ENCODE measurements at regions not wholly inside any gene's neighbourhood (a gene's known extent, or its start where the extent isn't known, plus 50 kb on each side); places are given as distances from the start of the nearest gene placed in this dataset.

DNA sequence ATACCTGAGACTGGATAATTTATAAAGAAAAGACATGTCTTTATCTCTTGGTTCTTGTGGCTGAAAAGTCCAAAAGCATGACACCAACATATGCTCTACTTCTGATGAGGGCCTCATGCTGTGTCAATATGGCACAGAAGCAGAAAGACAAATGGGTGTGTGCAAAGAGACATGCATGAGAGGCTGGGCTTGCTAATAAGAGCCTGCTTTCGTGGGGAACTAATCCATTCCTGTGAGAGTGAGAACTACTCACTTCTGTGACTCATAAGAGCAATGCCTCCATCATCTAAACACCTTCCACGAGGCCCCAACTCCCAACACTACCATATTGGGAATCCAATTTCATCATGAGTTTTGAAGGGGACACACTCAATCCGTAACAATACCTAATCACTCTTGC is 340.0 kb upstream of the DUSP10 start:
- Mint-ChIP-seq H3K9me3 (peaks cover 29% of the 10 kb centered on the region), H3K27ac (no peak overlapping the region), H3K27me3 (ENCODE audit: low read depth) (no peaks in the 10 kb centered on the region), H3K36me3 (peaks cover 8% of the 10 kb centered on the region), H3K4me3 (no peak overlapping the region), H3K4me1 (peaks cover 15% of the 10 kb centered on the region)
- DNase-seq (ENCODE audit: low spot score): no peak
- no peak for TF ChIP-seq SP1 (CRISPR knock-in tag; conservative IDR thresholded peaks at IDR 0.05)
- TF ChIP-seq ESRRA (CRISPR knock-in tag; IDR thresholded peaks at IDR 0.05; ENCODE audit: borderline replicate concordance): no peak
- no peak for TF ChIP-seq USF2 (CRISPR knock-in tag; IDR thresholded peaks at IDR 0.05)
- no peak for TF ChIP-seq TEAD4 (CRISPR knock-in tag; IDR thresholded peaks at IDR 0.05)
- no peak for TF ChIP-seq ZNF423 (CRISPR knock-in tag; IDR thresholded peaks at IDR 0.05)
- TF ChIP-seq PRRX2 (CRISPR knock-in tag; IDR thresholded peaks at IDR 0.05): no peak
- TF ChIP-seq E2F4 (CRISPR knock-in tag; IDR thresholded peaks at IDR 0.05; ENCODE audit: borderline replicate concordance, low read depth): no peak
- no peak for TF ChIP-seq TEAD1 (CRISPR knock-in tag; IDR thresholded peaks at IDR 0.05)
- no peak for TF ChIP-seq TP53 (CRISPR knock-in tag; IDR thresholded peaks at IDR 0.05)
- TF ChIP-seq, protein P1, sequence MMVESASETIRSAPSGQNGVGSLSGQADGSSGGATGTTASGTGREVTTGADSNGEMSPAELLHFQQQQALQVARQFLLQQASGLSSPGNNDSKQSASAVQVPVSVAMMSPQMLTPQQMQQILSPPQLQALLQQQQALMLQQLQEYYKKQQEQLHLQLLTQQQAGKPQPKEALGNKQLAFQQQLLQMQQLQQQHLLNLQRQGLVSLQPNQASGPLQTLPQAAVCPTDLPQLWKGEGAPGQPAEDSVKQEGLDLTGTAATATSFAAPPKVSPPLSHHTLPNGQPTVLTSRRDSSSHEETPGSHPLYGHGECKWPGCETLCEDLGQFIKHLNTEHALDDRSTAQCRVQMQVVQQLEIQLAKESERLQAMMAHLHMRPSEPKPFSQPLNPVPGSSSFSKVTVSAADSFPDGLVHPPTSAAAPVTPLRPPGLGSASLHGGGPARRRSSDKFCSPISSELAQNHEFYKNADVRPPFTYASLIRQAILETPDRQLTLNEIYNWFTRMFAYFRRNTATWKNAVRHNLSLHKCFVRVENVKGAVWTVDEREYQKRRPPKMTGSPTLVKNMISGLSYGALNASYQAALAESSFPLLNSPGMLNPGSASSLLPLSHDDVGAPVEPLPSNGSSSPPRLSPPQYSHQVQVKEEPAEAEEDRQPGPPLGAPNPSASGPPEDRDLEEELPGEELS (CRISPR knock-in tag; IDR thresholded peaks at IDR 0.05): no peak
- POLR2A ChIA-PET: no interaction called here
- CTCF ChIA-PET: interaction anchor here (1.0 kb wide), 1 partner anchor 14 kb away, joined by 3 read pairs; no protein-coding TSS in a partner anchor
- ATAC-seq: no peak

DNA sequence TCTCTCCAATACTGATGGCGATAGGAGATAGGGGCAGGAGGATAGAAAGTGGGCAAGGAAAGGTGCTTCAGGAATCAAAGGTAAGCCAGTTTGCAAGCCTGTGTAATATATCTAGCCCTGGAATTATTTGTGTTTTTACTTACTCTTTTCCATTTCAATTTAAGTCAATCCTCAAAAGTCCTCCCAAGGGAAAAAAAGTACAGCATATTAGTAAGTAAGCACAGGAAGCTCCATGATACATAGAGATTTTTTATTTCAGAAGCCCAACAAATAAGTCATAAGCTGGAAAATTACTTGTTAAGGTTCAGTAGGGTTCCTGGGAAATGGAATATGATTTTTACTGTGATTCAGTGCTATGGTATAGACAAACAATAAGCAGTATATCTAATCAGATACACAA is 337.7 kb upstream of the DUSP10 start:
- DNase-seq (ENCODE audit: low spot score): no peak
- ATAC-seq: no peak
- TF ChIP-seq GRHL2 (CRISPR knock-in tag; IDR thresholded peaks at IDR 0.05; ENCODE audit: insufficient replicate concordance, severe bottlenecking) (no peak), FOXP1 (CRISPR knock-in tag; IDR thresholded peaks at IDR 0.05; ENCODE audit: borderline replicate concordance) (no peak), MYBL2 (CRISPR knock-in tag; IDR thresholded peaks at IDR 0.05) (no peak), OVOL2 (CRISPR knock-in tag; IDR thresholded peaks at IDR 0.05; ENCODE audit: borderline replicate concordance) (no peak), ATF2 (CRISPR knock-in tag; IDR thresholded peaks at IDR 0.05; ENCODE audit: borderline replicate concordance, low read depth) (no peak)
- H3K4me1 Mint-ChIP-seq: peaks cover 19% of the 10 kb centered on the region
- ChIA-PET CTCF (interaction anchor here (1.2 kb wide), 1 partner anchor 16 kb away, joined by 3 read pairs; no protein-coding TSS in a partner anchor), POLR2A (no interaction called here)
- no peak overlapping the region for H3K4me3 Mint-ChIP-seq
- no peaks in the 10 kb centered on the region for H3K27me3 Mint-ChIP-seq (ENCODE audit: low read depth)
- no peaks in the 10 kb centered on the region for H3K36me3 Mint-ChIP-seq
- no peak overlapping the region for H3K27ac Mint-ChIP-seq
- H3K9me3 Mint-ChIP-seq: peaks cover 23% of the 10 kb centered on the region

DNA sequence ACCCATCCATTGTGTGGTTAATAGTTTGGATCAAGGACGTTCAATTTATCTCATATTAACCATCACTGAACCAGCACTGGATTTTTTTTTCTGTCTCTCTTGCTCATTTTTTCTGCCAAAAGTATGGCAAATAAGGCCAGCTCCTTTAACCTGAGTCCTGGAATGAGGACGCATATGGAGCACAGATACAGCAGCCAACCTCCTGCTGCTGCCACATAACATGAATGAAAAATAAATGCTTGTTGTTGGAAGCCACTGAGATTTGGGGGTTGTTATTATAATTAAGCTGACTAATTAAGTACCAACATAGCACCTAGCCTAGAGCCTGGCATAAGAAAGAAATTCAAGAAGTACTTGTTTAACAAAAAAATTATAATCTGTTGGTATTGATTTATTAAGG is 335.3 kb upstream of the DUSP10 start:
- Mint-ChIP-seq H3K36me3 (no peaks in the 10 kb centered on the region), H3K9me3 (peaks cover 10% of the 10 kb centered on the region), H3K4me1 (peaks cover 27% of the 10 kb centered on the region), H3K4me3 (no peak overlapping the region), H3K27ac (no peak overlapping the region), H3K27me3 (ENCODE audit: low read depth) (no peaks in the 10 kb centered on the region)
- DNase-seq (ENCODE audit: low spot score) (no peak), ATAC-seq (no peak)
- POLR2A ChIA-PET: no interaction called here
- CTCF ChIA-PET: interaction anchor here (1.0 kb wide), 1 partner anchor 19 kb away, joined by 8 read pairs; no protein-coding TSS in a partner anchor
- TF ChIP-seq, protein P2, sequence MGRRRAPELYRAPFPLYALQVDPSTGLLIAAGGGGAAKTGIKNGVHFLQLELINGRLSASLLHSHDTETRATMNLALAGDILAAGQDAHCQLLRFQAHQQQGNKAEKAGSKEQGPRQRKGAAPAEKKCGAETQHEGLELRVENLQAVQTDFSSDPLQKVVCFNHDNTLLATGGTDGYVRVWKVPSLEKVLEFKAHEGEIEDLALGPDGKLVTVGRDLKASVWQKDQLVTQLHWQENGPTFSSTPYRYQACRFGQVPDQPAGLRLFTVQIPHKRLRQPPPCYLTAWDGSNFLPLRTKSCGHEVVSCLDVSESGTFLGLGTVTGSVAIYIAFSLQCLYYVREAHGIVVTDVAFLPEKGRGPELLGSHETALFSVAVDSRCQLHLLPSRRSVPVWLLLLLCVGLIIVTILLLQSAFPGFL (CRISPR knock-in tag; IDR thresholded peaks at IDR 0.05; ENCODE audit: borderline replicate concordance): no peak
- no peak for TF ChIP-seq USF1 (CRISPR knock-in tag; IDR thresholded peaks at IDR 0.05)
- no peak for TF ChIP-seq ZNF317 (CRISPR knock-in tag; IDR thresholded peaks at IDR 0.05; ENCODE audit: borderline replicate concordance, low read depth)
- TF ChIP-seq GRHL2 (CRISPR knock-in tag; IDR thresholded peaks at IDR 0.05; ENCODE audit: insufficient replicate concordance, severe bottlenecking): no peak
- TF ChIP-seq ATF1 (CRISPR knock-in tag; IDR thresholded peaks at IDR 0.05): no peak

All from WTC11 (cell line).